T-cell (primary cell): ENCODE measurements at regions not wholly inside any gene's neighbourhood (a gene's known extent, or its start where the extent isn't known, plus 50 kb on each side); places are given as distances from the start of the nearest gene placed in this dataset.
A peak's percentile ranks its signal among the peaks of the same experiment; 100 is the strongest.

Experiments used
- ATAC-seq, 4 experiments: fragments of 200-7000 bp in 3 of 4; fragments of 150-1000 bp in 1 of 4; cut with Tn5 transposase; replicated peaks in 1 of 4; 1 replicate in 3 of 4; 2 replicates in 1 of 4; pipeline ENCODE4 v1.10.0; 2021; ENCODE audit warnings: moderate library complexity in 3 of 4, mild to moderate bottlenecking in 2 of 4, moderate number of reproducible peaks in 1 of 4
- CTCF ChIA-PET, 2 donors: fragments of 300-600 bp; sonication (Branson Sonifier 250); formaldehyde crosslinking; loops; one replicate each; lab custom pipeline; 2022; ENCODE audit warnings: antibody characterized with exemption in 2 of 2; lab: Charles Lee
- POLR2A ChIA-PET, 2 donors: fragments of 300-600 bp; sonication (Branson Sonifier 250); formaldehyde crosslinking; loops; one replicate each; lab custom pipeline; 2022; ENCODE audit warnings: antibody characterized with exemption in 2 of 2; lab: Charles Lee
- DNase-seq, 35 experiments: peaks; one replicate each; pipeline versions ENCODE4 v3.0.0 to v3.0.0-alpha.2; 2013 to 2023
- H3K27ac ChIP-seq: one replicate; pipeline ENCODE4 v1.5.1; 2013; ENCODE audit warnings: low read length
- H3K27me3 ChIP-seq, 2 experiments: replicated peaks in 1 of 2; 1 replicate in 1 of 2; 2 replicates in 1 of 2; pipeline versions ENCODE4 v1.6.1 to v1.7.0; 2013; ENCODE audit warnings: low read length in 1 of 2, mixed read lengths in 1 of 2; ENCODE audit not compliant: control insufficient read depth in 2 of 2, insufficient read depth in 2 of 2; ENCODE audit errors: extremely low read depth in 1 of 2
- H3K36me3 ChIP-seq, 2 donors: 1 replicate in 1 of 2; 2 replicates in 1 of 2; pipeline versions ENCODE4 v1.6.1 to v1.7.0; 2013; ENCODE audit warnings: low read length in 1 of 2; ENCODE audit not compliant: control insufficient read depth in 2 of 2, insufficient read depth in 1 of 2; ENCODE audit errors: extremely low read depth in 1 of 2
- H3K4me1 ChIP-seq, 2 experiments: 1 replicate in 1 of 2; 2 replicates in 1 of 2; pipeline versions ENCODE4 v1.6.1 to v1.7.0; 2013; ENCODE audit warnings: low read length in 2 of 2, mixed read lengths in 1 of 2; ENCODE audit not compliant: insufficient read depth in 2 of 2, control insufficient read depth in 1 of 2; ENCODE audit errors: extremely low read depth in 1 of 2
- H3K4me3 ChIP-seq, 2 donors: 1 replicate in 1 of 2; 2 replicates in 1 of 2; pipeline versions ENCODE4 v1.5.1 to v1.7.0; 2013; ENCODE audit warnings: mild to moderate bottlenecking in 2 of 2, low read length in 1 of 2, moderate library complexity in 1 of 2; ENCODE audit not compliant: control insufficient read depth in 1 of 2; ENCODE audit errors: extremely low read depth in 1 of 2
- H3K9me3 ChIP-seq: 2 replicates; pipeline ENCODE4 v1.7.0; 2013
- H3K27ac Mint-ChIP-seq, 2 donors: one replicate each; pipeline ENCODE4 v1.8.0; 2020 to 2021; ENCODE audit warnings: mild to moderate bottlenecking in 2 of 2, mixed read lengths in 2 of 2
- H3K27me3 Mint-ChIP-seq, 2 donors: one replicate each; pipeline ENCODE4 v1.8.0; 2021 to 2022; ENCODE audit warnings: mixed read lengths in 2 of 2
- H3K36me3 Mint-ChIP-seq: one replicate; pipeline ENCODE4 v1.8.0; 2021; ENCODE audit warnings: mixed read lengths
- H3K4me1 Mint-ChIP-seq, 3 donors: one replicate each; pipeline ENCODE4 v1.8.0; 2020 to 2022; ENCODE audit warnings: mixed read lengths in 3 of 3, mild to moderate bottlenecking in 1 of 3
- H3K4me3 Mint-ChIP-seq, 3 donors: one replicate each; pipeline ENCODE4 v1.8.0; 2020 to 2022; ENCODE audit warnings: mild to moderate bottlenecking in 3 of 3, mixed read lengths in 3 of 3, moderate library complexity in 3 of 3
- H3K9me3 Mint-ChIP-seq, 3 donors: one replicate each; pipeline ENCODE4 v1.8.0; 2020 to 2022; ENCODE audit warnings: mixed read lengths in 3 of 3
- WGBS: methylation state at CpG from one replicate; pipeline ENCODE4 v1.1.5; 2013; ENCODE audit warnings: missing lambda C conversion rate; ENCODE audit not compliant: insufficient coverage; 5-methylcytosine and 5-hydroxymethylcytosine counted together

DNA sequence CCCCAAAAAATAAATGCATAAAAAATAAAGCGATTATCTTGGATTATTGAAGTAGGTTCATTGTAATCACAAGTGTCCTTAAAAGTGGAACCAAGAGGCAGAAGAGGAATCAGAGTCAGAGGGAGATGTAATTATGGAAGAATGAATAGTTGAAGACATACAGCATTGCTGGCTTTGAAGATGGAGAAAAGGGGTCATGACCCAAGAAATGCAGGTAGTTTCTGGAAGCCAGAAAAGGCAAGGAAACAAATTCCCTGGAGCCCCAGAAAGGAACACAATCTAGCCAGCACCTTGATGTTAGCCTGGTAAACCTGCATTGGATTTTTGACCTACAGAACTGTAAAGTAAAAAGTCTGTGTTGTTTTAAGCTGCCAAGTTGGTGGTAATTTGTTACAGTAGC lies 57.5 kb upstream of the PTGR2 start:
- ATAC-seq (no peak), DNase-seq (no peak)
- Histone ChIP-seq H3K4me1 (peaks cover under 1 to 4% of the 10 kb centered on the region in 2 experiments), H3K36me3 (no peaks in the 10 kb centered on the region), H3K9me3 (no peaks in the 10 kb centered on the region), H3K4me3 (no peak overlapping the region), H3K27ac (no peak overlapping the region), H3K27me3 (no peaks in the 10 kb centered on the region)
- ChIA-PET POLR2A (interaction anchor here in 1 of 2 donors (0.7 kb wide), 1 partner anchor 93 kb away, joined by 4 read pairs; no protein-coding TSS in a partner anchor), CTCF (no interaction called here)
- H3K4me3 Mint-ChIP-seq, result no peak overlapping the region
- H3K9me3 Mint-ChIP-seq, result no peaks in the 10 kb centered on the region
- H3K27ac Mint-ChIP-seq, result no peak overlapping the region
- WGBS, result no CpG with 5 or more reads among the region's 1 CpG
- no peaks in the 10 kb centered on the region for H3K27me3 Mint-ChIP-seq
- no peaks in the 10 kb centered on the region for H3K36me3 Mint-ChIP-seq
- peaks cover 8 to 15% (median 12%) of the 10 kb centered on the region in 3 donors for H3K4me1 Mint-ChIP-seq

GRCh38 chr14:73792481-73792880 lies 59.1 kb upstream of the PTGR2 start:
- H3K27ac Mint-ChIP-seq, result no peak overlapping the region
- 90% methylated on average over 2 of the region's 4 CpGs for WGBS

DNA sequence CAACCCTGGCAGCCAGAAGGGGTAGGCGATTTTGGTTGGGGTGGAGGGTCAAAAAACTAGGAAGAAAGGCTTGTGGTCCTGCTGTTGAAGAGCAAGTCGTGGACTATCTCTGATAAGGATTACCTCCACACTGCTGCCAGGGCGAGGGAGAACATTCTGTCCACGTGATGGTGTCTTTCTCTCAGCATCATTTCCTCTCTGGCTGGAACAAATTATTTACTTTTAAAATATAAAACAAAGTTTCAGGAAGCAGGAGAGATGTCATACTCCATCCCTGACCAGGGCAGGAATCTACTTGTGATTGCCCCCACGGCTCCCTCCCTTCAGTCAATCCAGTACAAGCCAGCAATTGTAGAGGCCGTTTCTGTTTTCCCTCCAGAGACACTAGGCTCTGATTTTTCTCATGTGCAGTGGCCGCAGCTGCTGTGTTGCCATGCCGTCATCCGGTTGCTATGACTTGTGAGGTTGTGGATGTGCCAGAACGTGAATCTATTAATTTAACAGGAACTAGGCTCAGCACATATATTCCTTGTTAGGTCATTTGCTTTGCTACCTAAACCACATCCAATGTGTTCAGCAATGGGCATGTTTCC lies 61.5 kb upstream of the PTGR2 start:
- Mint-ChIP-seq H3K4me1 (peaks cover 31 to 40% (median 40%) of the 10 kb centered on the region in 3 donors), H3K36me3 (no peaks in the 10 kb centered on the region), H3K4me3 (no peak overlapping the region), H3K27ac (peak overlapping the region; percentile 61 to 65), H3K9me3 (no peaks in the 10 kb centered on the region), H3K27me3 (no peaks in the 10 kb centered on the region)
- Histone ChIP-seq H3K27me3 (no peaks in the 10 kb centered on the region), H3K27ac (no peak overlapping the region), H3K4me1 (peaks cover 22 to 30% of the 10 kb centered on the region in 2 experiments), H3K36me3 (no peaks in the 10 kb centered on the region), H3K9me3 (no peaks in the 10 kb centered on the region), H3K4me3 (no peak overlapping the region)
- CTCF ChIA-PET, result no interaction called here
- WGBS, result 94% methylated on average over 5 of the region's 10 CpGs
- ATAC-seq, result no peak
- POLR2A ChIA-PET, result no interaction called here
- DNase-seq, result no peak

More at GRCh38 chr14:73792481-73792880, 59.1 kb upstream of the PTGR2 start:
- H3K4me3 Mint-ChIP-seq, result no peak overlapping the region
- peaks cover 23 to 31% (median 28%) of the 10 kb centered on the region in 3 donors for H3K4me1 Mint-ChIP-seq
- DNase-seq (no peak), ATAC-seq (no peak)
- H3K27me3 ChIP-seq, result no peaks in the 10 kb centered on the region
- H3K36me3 Mint-ChIP-seq, result no peaks in the 10 kb centered on the region
- no peaks in the 10 kb centered on the region for H3K9me3 ChIP-seq
- POLR2A ChIA-PET, result interaction anchor here in 1 of 2 donors (0.8 kb wide), 1 partner anchor 62 kb away, joined by 5 read pairs; no protein-coding TSS in a partner anchor
- peaks cover 17 to 19% of the 10 kb centered on the region in 2 experiments for H3K4me1 ChIP-seq
- no peaks in the 10 kb centered on the region for H3K27me3 Mint-ChIP-seq
- no peaks in the 10 kb centered on the region for H3K36me3 ChIP-seq
- H3K27ac ChIP-seq, result no peak overlapping the region
- CTCF ChIA-PET, result interaction anchor here in 1 of 2 donors (0.6 kb wide), 2 partner anchors 15 to 39 kb away, joined by 3 to 5 read pairs; no protein-coding TSS in a partner anchor
- no peaks in the 10 kb centered on the region for H3K9me3 Mint-ChIP-seq
- H3K4me3 ChIP-seq, result no peak overlapping the region

- DNase-seq, result peak in 8 of 35 experiments; percentile 18 to 41 (median 34)
- Histone ChIP-seq H3K9me3 (no peaks in the 10 kb centered on the region), H3K27me3 (no peaks in the 10 kb centered on the region), H3K4me1 (peaks cover 32 to 42% of the 10 kb centered on the region in 2 experiments), H3K4me3 (no peak overlapping the region), H3K36me3 (no peaks in the 10 kb centered on the region), H3K27ac (peak overlapping the region; percentile 92)
- no peaks in the 10 kb centered on the region for H3K9me3 Mint-ChIP-seq
- ATAC-seq, result no peak
- no peaks in the 10 kb centered on the region for H3K36me3 Mint-ChIP-seq
- H3K4me1 Mint-ChIP-seq, result peaks cover 43 to 52% (median 51%) of the 10 kb centered on the region in 3 donors
- no peaks in the 10 kb centered on the region for H3K27me3 Mint-ChIP-seq
- POLR2A ChIA-PET, result interaction anchor here (0.5 to 1.0 kb wide), 5 partner anchors 22 to 830 kb away, joined by 3 to 10 read pairs (median 4); no protein-coding TSS in a partner anchor
- peak overlapping the region; percentile 97 for H3K27ac Mint-ChIP-seq
- peak overlapping the region; percentile 49 to 95 (median 91) for H3K4me3 Mint-ChIP-seq
- CTCF ChIA-PET, result interaction anchor here (0.5 to 1.3 kb wide), 6 partner anchors 10 to 734 kb away, joined by 3 to 6 read pairs (median 4); no protein-coding TSS in a partner anchor
- WGBS, result 100% methylated on average over 2 of the region's 6 CpGs
Observed at GRCh38 chr14:73788701-73789551, 62.7 kb upstream of the PTGR2 start.

DNA sequence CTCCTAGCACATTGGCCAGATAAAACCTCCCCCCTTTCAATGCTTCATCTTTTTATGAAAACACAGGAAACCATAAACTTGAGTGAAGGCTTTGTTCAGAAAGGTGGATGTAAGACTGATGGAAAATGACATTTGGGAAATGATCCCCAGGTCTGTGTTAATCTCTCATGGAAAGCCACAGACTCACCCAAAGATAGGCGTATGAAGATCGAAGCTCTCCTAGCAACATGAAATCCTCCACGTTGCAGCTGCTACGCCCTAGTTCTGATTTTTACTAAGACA lies 63.4 kb upstream of the PTGR2 start:
- peaks cover 49 to 58% (median 58%) of the 10 kb centered on the region in 3 donors for H3K4me1 Mint-ChIP-seq

More for the DNA sequence above, 63.4 kb upstream of the PTGR2 start:
- Mint-ChIP-seq H3K27ac (peak overlapping the region; percentile 97), H3K36me3 (no peaks in the 10 kb centered on the region), H3K27me3 (no peaks in the 10 kb centered on the region), H3K9me3 (no peaks in the 10 kb centered on the region), H3K4me3 (peak overlapping the region; percentile 91 to 95 (median 91))
- no peak for DNase-seq
- no peak for ATAC-seq
- Histone ChIP-seq H3K4me3 (peak overlapping the region in 1 of 2 donors; percentile 69), H3K27ac (peak overlapping the region; percentile 92), H3K9me3 (no peaks in the 10 kb centered on the region), H3K36me3 (no peaks in the 10 kb centered on the region), H3K27me3 (no peaks in the 10 kb centered on the region), H3K4me1 (peaks cover 36 to 48% of the 10 kb centered on the region in 2 experiments)
- ChIA-PET CTCF (interaction anchor here (0.5 to 1.3 kb wide), 7 partner anchors 9 to 733 kb away, joined by 3 to 6 read pairs (median 4); partner anchors contain the start of gene PNMA1 (in 1 of the 2)), POLR2A (interaction anchor here (0.5 to 1.0 kb wide), 8 partner anchors 21 to 830 kb away, joined by 3 to 23 read pairs (median 5); a partner anchor contains a TSS)
- no CpG with 5 or more reads among the region's 4 CpGs for WGBS
